ENCODE measurements at regions not wholly inside any gene's neighbourhood (a gene's known extent, or its start where the extent isn't known, plus 50 kb on each side); places are given as distances from the start of the nearest gene placed in this dataset.

DNA sequence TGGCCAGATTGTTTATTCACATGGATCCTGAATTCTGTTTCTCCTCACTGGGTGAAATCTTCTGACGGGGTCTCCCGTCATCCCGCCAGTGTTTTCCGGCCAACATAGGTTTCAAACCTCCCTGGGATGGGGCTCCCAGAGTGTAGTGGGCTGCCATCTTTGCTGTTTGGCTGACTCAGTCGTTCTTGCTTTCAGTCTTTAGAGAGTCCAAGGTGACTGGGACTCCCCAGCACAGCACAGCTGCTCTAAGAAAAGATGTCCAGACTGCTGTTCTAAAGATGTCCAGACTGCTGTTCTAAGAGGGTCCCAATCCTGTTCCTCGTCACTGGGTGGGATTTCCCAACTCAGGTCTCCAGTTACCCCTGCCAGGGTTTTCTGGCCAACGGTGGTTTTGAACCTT, 801.9 kb upstream of the IGFBP3 start:
- TF ChIP-seq CTCF (IDR thresholded peaks at IDR 0.05; ENCODE audit: low read depth, low read length, missing input control) (no peak), ATF3 (IDR thresholded peaks at IDR 0.05) (no peak), RAD21 (IDR thresholded peaks at IDR 0.05) (no peak), EGR1 (IDR thresholded peaks at IDR 0.05; ENCODE audit: low read depth in 2 of 2) (no peak), TAF1 (conservative IDR thresholded peaks at IDR 0.05) (no peak), HNF4G (IDR thresholded peaks at IDR 0.05) (no peak), SP1 (IDR thresholded peaks at IDR 0.05) (no peak)

Measured in liver (tissue), 3 donors.